Panc1 (cell line): ENCODE measurements at regions not wholly inside any gene's neighbourhood (a gene's known extent, or its start where the extent isn't known, plus 50 kb on each side); places are given as distances from the start of the nearest gene placed in this dataset.

Source experiments
- ATAC-seq: fragments of 200-7000 bp; cut with Tn5 transposase; 2 replicates; pipeline ENCODE4 v1.9.1; 2020; ENCODE audit warnings: mild to moderate bottlenecking, moderate library complexity
- BruUV-seq: library from RNA; stranded (reverse); fragments of 400-500 nt; replicated peaks from 2 replicates; lab custom pipeline; 2021; lab: Mats Ljungman, UMichigan
- CTCF ChIA-PET: fragments of 300-600 bp; sonication (Branson Sonifier 250); formaldehyde crosslinking; loops from one replicate; lab custom pipeline; 2022; ENCODE audit warnings: antibody characterized with exemption; lab: Charles Lee
- POLR2A ChIA-PET: fragments of 300-600 bp; sonication (Branson Sonifier 250); formaldehyde crosslinking; loops from one replicate; lab custom pipeline; 2022; ENCODE audit warnings: antibody characterized with exemption; lab: Charles Lee
- DNase-seq: peaks from one replicate; pipeline ENCODE4 v3.0.0-alpha.2; 2010; ENCODE audit warnings: low read depth, low spot score
- H3K27ac ChIP-seq: 2 replicates; pipeline ENCODE4 v1.5.1; 2011; ENCODE audit warnings: mild to moderate bottlenecking, low read length, inconsistent platforms
- H3K27me3 ChIP-seq: fragments of 200-500 bp; sonication (Bioruptor generic); 2 replicates; pipeline ENCODE4 v1.6.0; 2014; ENCODE audit warnings: low read length, inconsistent platforms; ENCODE audit not compliant: control insufficient read depth, insufficient read depth
- H3K36me3 ChIP-seq: fragments of 200-500 bp; sonication (Bioruptor generic); 2 replicates; pipeline ENCODE4 v1.5.1; 2014; ENCODE audit warnings: inconsistent platforms, mild to moderate bottlenecking, low read length, moderate library complexity; ENCODE audit not compliant: control insufficient read depth, insufficient read depth
- H3K4me1 ChIP-seq: 2 replicates; pipeline ENCODE4 v1.5.1; 2011; ENCODE audit warnings: inconsistent platforms, mild to moderate bottlenecking, low read length, moderate library complexity; ENCODE audit not compliant: control insufficient read depth, insufficient read depth
- H3K4me3 ChIP-seq, 2 experiments: 2 replicates each; pipeline ENCODE4 v1.5.1; 2011 to 2012; ENCODE audit warnings: low read depth in 2 of 2, low read length in 2 of 2, mild to moderate bottlenecking in 2 of 2, inconsistent platforms in 1 of 2, moderate library complexity in 1 of 2
- H3K9me3 ChIP-seq: fragments of 200-500 bp; sonication (Bioruptor generic); 2 replicates; pipeline ENCODE4 v1.5.1; 2014; ENCODE audit warnings: low read depth, mild to moderate bottlenecking, inconsistent platforms, low read length, moderate library complexity; ENCODE audit not compliant: control insufficient read depth, insufficient read depth
- POLR2AphosphoS5 ChIP-seq: IDR thresholded peaks from 2 replicates; pipeline ENCODE4 v1.6.1; 2012; ENCODE audit warnings: mild to moderate bottlenecking, low read depth, low read length, moderate library complexity
- SIN3A ChIP-seq: IDR thresholded peaks from 2 replicates; pipeline ENCODE4 v1.6.1; 2012; ENCODE audit warnings: low read depth, mild to moderate bottlenecking, low read length, moderate library complexity, borderline replicate concordance; ENCODE audit not compliant: insufficient read depth
- TCF7L2 ChIP-seq: IDR thresholded peaks from 2 replicates; pipeline ENCODE4 v1.6.1; 2011; ENCODE audit warnings: mild to moderate bottlenecking, low read depth, low read length, inconsistent platforms
- in situ Hi-C: cut with HindIII; loops from 2 replicates; pipeline ENCODE4 v1.10.0; 2016; ENCODE audit warnings: low sequenced_read_pairs, low pct_unique_long_range_greater_than_20kb
- intact Hi-C: fragments of 100-400 bp; cut with micrococcal nuclease; formaldehyde crosslinking; loops from one replicate; pipeline ENCODE4 v1.10.0; 2022; ENCODE audit not compliant: unreplicated experiment
- TF ChIP-seq, protein P1 (sequence below): fragments of 450-650 bp; IDR thresholded peaks from 2 replicates; pipeline ENCODE4 v1.5.1; 2017; ENCODE audit warnings: mild to moderate bottlenecking
- TF ChIP-seq, protein P2 (sequence below), 2 experiments: IDR thresholded peaks; 2 replicates each; pipeline ENCODE4 v1.6.1; 2011 to 2012; ENCODE audit warnings: low read depth in 2 of 2, control low read depth in 1 of 2, low read length in 1 of 2, mild to moderate bottlenecking in 1 of 2, moderate library complexity in 1 of 2; ENCODE audit not compliant: insufficient read depth in 1 of 2

DNA sequence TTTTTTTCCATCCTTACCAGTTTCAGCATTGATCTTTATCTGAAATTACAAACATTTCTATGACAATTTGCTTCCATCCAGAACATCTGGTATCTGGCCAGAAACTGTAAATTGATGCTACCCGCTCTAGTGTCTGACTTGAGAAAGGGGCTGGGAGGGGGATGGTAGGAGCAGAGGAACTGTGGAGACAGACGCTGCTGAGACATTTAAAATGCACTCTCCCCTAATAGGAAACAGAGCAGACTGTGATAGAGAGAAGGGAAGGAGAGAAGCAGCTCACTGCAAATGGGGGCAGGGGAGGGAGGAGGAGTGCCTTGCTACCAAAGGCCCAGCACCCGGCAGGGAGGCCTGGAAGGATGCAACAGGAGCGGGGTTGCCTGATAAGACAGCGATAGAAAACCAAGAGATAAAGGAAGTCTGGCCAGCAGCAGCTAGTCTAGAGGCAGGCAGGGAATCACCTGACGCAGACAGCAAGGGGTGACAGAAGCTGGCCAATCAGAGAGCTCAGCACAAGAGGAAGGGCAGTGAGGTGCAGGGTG, 195.5 kb upstream of the NFIA start:
- Histone ChIP-seq H3K27me3 (peaks cover 8% of the 10 kb centered on the region), H3K9me3 (no peaks in the 10 kb centered on the region), H3K4me3 (no peak overlapping the region), H3K36me3 (no peaks in the 10 kb centered on the region), H3K4me1 (no peaks in the 10 kb centered on the region), H3K27ac (no peak overlapping the region)
- TF ChIP-seq SIN3A (no peak), POLR2AphosphoS5 (no peak), TCF7L2 (no peak)
- TF ChIP-seq, protein P1, sequence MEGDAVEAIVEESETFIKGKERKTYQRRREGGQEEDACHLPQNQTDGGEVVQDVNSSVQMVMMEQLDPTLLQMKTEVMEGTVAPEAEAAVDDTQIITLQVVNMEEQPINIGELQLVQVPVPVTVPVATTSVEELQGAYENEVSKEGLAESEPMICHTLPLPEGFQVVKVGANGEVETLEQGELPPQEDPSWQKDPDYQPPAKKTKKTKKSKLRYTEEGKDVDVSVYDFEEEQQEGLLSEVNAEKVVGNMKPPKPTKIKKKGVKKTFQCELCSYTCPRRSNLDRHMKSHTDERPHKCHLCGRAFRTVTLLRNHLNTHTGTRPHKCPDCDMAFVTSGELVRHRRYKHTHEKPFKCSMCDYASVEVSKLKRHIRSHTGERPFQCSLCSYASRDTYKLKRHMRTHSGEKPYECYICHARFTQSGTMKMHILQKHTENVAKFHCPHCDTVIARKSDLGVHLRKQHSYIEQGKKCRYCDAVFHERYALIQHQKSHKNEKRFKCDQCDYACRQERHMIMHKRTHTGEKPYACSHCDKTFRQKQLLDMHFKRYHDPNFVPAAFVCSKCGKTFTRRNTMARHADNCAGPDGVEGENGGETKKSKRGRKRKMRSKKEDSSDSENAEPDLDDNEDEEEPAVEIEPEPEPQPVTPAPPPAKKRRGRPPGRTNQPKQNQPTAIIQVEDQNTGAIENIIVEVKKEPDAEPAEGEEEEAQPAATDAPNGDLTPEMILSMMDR: no peak
- TF ChIP-seq, protein P2, sequence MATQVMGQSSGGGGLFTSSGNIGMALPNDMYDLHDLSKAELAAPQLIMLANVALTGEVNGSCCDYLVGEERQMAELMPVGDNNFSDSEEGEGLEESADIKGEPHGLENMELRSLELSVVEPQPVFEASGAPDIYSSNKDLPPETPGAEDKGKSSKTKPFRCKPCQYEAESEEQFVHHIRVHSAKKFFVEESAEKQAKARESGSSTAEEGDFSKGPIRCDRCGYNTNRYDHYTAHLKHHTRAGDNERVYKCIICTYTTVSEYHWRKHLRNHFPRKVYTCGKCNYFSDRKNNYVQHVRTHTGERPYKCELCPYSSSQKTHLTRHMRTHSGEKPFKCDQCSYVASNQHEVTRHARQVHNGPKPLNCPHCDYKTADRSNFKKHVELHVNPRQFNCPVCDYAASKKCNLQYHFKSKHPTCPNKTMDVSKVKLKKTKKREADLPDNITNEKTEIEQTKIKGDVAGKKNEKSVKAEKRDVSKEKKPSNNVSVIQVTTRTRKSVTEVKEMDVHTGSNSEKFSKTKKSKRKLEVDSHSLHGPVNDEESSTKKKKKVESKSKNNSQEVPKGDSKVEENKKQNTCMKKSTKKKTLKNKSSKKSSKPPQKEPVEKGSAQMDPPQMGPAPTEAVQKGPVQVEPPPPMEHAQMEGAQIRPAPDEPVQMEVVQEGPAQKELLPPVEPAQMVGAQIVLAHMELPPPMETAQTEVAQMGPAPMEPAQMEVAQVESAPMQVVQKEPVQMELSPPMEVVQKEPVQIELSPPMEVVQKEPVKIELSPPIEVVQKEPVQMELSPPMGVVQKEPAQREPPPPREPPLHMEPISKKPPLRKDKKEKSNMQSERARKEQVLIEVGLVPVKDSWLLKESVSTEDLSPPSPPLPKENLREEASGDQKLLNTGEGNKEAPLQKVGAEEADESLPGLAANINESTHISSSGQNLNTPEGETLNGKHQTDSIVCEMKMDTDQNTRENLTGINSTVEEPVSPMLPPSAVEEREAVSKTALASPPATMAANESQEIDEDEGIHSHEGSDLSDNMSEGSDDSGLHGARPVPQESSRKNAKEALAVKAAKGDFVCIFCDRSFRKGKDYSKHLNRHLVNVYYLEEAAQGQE (IDR thresholded peaks at IDR 0.05; ENCODE audit: insufficient read depth in 1 of 2, low read depth in 2 of 2, low read length in 1 of 2): no peak
- ChIA-PET CTCF (interaction anchor here (0.6 kb wide), 1 partner anchor 38 kb away, joined by 6 read pairs; no protein-coding TSS in a partner anchor), POLR2A (no interaction called here)
- BruUV-seq: no TSS peak
- in situ Hi-C loops: no loop called here
- ATAC-seq (no peak), DNase-seq (no peak)
- intact Hi-C loops: no loop called here

DNA sequence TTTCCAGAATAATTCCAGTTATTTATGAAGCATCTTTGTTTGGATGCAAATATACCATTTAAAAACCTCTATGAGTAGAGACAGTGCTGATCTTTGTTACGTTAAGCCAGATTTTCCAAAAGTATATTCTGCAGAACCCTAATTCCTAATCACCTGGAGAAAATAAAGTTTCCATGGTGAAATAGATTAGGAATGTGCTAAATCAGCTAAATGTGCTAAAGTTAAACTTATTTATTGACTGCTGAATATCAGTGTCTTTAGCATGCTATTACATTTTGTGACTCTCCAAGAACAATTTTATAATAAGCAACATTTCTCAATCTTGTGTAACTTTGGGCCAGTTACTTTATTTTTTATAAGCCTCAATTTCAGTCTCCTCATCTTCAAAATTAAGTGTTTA, 196.3 kb upstream of the NFIA start:
- H3K9me3 ChIP-seq: no peaks in the 10 kb centered on the region
- ChIA-PET POLR2A (no interaction called here), CTCF (no interaction called here)
- intact Hi-C loops (no loop called here), in situ Hi-C loops (no loop called here)
- H3K27ac ChIP-seq: no peak overlapping the region
- no peak overlapping the region for H3K4me3 ChIP-seq
- no peaks in the 10 kb centered on the region for H3K36me3 ChIP-seq
- TF ChIP-seq SIN3A (no peak), POLR2AphosphoS5 (no peak), TCF7L2 (no peak)
- TF ChIP-seq, protein P1: no peak
- TF ChIP-seq, protein P2 (IDR thresholded peaks at IDR 0.05; ENCODE audit: insufficient read depth in 1 of 2, low read depth in 2 of 2, low read length in 1 of 2): no peak
- H3K27me3 ChIP-seq: peaks cover 8% of the 10 kb centered on the region
- ATAC-seq (no peak), DNase-seq (no peak)
- no peaks in the 10 kb centered on the region for H3K4me1 ChIP-seq
- BruUV-seq: no TSS peak
